HG03354 (cell line): ENCODE measurements at regions not wholly inside any gene's neighbourhood (a gene's known extent, or its start where the extent isn't known, plus 50 kb on each side); places are given as distances from the start of the nearest gene placed in this dataset.

Source experiments
- ATAC-seq: cut with Tn5 transposase; IDR thresholded peaks from one replicate; pipeline ENCODE4 v1.9.1; 2021; ENCODE audit warnings: mild to moderate bottlenecking; ENCODE audit not compliant: unreplicated experiment, poor library complexity, severe bottlenecking

DNA sequence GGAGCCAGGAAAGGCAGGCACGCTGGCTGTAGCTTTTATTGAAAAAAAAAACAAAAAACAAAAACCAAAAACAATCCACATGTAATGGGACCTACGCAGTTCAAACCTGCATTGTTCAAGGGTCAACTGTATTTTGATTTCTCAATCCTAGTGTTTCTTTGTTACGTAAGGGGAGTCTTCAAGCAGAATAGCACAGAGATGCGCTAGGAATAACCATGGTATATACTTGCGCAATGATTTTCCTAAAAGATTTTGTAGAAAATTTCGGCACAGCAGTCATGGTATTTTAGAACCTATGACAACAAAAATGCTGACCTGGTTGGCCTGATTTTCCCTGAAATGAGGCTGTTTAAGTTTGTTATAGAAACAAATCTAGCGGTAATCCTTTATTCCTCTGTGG, 1110.5 kb upstream of the WWC1 start:
- ATAC-seq: no peak

DNA sequence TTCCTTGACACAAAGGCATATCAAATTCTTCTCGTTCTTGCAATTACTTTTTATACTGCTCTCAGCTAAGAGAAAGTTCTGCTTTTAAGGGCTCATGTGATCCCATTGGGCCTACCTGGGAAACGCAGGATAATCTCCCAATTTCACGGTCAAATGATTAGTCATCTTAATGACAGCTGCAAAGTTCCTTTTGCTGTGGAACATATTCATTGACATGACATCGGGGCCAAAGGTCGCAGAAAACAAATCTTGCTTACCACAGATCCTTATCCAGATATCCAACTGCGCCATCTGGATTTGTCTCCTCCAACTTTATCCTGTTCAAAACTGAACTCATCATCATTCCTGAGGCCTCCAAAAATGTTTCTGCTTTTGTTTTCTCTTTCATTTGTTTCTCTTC, 1085.6 kb upstream of the WWC1 start:
- ATAC-seq: no peak

DNA sequence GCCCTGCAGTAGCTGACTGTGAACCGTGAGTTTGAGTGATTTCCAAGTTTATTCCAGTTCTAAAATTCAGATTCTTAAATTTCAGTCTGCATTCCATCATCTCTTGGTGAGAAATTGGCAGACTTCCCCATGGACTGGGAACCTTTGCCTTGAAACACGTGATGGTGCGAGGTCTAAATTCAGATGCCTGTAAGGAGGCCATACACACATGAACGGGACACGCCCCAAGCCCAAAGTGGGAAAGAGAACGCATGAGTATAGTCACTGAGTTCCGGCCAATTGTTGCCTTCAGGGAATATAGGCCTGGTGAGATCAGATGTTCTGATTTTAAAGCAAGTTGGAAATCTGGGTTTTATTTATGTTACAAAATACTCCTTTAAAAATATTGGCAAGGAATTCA, 1084.4 kb upstream of the WWC1 start:
- ATAC-seq: no peak

DNA sequence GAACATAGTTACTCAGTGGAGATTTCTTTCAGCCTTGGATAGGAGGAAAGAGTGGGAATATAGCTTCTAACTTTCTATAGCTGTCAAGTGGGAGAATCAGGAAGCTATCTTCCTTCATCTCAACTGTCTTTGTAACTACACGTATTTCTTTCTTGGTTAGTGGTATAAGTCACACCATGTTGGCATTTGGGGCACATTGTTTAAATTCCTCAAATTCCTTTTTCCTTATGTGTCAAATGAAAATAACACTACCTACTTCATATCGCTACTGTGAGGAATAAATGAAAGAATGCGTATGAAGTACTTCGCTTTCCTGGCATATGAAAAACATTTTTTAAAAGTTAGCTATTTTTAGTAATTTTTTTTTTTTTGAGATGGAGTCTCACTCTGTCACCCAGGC, 1082.5 kb upstream of the WWC1 start:
- no peak for ATAC-seq

DNA sequence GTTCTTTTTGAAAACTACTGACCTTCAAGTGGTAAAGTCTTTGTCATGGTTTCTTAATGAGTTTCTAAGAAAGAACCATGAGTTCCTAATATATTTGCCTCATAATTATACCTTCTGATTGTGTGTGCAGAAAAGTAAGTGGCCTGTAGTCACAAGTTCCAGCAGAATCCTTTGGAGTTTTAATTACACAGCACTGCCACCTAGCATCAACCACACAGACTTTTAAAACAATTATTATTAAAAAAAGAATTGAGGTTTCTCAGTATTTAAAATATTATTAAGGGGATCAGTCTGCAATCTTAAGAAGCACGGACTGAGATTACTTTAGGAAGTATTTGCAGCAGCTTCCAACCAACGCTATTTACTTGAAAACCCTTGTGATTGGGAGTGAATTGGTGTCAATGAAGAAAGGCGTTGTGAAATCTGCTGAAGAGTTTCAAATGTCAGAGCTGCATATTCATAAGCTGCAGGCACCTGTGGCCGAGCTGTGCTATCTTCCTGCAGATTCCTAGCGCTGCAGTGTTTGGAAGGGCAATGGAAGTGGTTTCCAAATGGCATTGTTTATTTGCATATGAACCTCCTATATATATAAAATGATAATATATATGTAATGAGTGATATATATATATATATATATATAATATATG, 1074.2 kb upstream of the WWC1 start:
- ATAC-seq: no peak

DNA sequence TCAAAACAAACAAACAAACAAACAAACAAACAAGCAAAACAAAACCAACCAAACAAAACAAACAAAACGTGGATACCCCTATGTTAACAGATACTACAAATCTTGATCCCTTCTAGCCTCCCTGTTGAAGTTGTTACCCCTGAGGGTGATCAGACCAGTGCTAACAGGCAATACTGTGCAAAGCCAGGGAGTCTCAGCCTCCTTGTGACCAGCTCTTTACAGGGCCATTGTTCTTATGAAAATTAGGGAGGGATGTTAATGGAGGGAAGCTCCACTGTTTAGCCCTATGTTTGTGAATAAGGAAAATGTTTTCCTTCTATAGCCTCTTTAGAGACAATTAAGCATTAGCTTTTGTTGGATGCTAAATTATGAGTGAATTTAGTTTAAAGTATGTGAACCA, 1072.1 kb upstream of the WWC1 start:
- ATAC-seq: no peak

DNA sequence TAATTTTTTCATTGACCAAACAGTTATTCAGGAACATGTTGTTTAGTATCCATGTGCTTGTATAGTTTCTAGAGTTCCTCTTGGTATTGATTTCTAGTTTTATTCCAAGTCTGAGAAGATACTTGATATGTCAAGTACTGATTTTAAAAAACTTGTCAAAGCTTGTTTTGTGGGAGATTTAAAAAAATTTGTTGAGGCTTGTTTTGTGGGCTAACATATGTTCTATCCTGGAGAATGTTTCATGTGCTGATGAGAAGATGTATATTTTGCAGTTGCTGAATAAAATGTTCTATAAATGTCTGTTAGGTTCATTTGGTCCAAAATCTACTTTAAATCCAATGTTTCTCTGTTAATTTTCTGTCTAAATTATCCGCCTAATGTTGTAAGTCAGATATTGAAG, 1065.1 kb upstream of the WWC1 start:
- no peak for ATAC-seq

DNA sequence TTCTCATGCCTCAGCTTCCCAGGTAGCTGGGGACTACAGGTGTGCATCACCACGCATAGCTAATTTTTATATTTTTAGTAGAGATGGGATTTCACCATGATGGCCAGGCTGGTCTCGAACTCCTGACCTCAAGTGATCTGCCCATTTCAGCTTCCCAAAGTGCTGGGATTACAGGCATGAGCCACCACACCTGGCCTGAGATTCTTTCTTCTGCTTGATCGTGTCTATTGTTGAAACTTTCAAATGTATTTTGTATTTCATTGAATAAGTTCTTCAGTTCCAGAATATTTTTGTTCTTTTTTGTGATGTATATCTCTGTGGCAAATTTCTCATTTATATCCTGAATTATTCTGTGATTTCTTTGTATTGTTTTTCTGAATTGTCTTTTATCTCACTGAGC, 1063.3 kb upstream of the WWC1 start:
- ATAC-seq: no peak

DNA sequence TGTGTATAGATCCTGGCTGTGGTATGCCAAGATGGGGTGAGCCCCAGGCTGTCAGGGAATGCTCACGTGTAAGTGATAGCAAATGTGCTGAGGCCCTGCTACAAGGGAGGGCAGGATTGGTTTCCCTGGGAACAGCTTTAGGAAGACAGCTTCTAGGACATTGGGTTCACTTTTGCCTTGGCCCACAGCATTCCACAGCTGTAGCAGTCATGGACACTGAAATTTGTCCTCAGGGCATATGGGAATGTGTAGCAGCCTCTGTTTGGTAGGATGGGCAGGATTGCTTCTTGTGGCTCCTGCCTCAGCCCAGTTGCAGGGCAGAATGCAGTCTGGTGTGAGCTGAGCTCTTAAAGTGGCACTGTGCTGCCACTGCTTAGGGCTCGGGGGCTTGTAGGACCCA, 1061.7 kb upstream of the WWC1 start:
- no peak for ATAC-seq

DNA sequence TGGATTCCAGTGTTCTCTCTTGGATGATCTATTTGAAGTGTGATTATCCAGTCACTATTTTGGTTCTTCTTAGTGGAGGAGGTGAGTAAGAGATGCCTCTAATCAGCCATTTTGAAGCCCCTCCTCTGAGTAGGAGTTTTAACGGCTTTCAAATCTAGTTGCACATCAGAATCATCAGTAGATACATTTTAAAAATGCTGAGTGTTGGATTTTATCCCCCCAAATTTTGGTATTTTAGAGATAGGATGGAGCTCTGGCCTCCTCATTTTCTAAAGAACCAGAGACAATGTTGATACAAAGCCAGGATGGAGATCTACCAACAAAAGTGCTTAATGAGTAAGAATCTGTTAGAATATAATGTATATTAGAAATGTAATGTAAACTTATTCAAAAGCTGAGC, 1061.0 kb upstream of the WWC1 start:
- ATAC-seq: no peak

DNA sequence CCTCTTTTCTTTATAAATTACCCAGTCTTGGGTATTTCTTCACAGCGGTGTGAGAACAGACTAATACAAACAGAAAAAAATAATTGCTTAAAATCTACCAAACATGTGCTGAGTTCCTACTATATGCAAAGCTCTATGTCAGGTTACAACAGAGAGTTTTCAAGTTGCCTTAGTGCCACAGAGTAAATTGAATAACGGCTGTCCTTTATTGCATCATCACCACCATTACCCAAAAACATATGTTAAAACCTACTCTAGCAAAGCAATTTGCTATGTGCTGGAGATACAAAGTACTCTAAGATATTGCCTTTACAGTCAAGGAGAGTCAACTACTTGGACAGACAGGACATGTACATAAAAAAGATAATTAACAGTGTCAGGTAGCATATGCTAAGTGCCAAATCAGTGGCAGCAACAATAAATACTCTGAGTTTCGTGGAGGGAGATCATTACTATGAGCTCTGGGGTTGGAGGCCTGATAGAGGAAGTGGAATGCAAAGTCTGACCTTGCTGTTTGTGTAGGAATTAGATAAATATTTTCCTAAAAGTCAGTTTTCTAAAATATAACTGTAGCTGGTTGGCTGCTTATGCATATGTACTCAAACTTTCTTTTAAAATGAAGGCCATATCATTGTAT, 1058.7 kb upstream of the WWC1 start:
- ATAC-seq: no peak

DNA sequence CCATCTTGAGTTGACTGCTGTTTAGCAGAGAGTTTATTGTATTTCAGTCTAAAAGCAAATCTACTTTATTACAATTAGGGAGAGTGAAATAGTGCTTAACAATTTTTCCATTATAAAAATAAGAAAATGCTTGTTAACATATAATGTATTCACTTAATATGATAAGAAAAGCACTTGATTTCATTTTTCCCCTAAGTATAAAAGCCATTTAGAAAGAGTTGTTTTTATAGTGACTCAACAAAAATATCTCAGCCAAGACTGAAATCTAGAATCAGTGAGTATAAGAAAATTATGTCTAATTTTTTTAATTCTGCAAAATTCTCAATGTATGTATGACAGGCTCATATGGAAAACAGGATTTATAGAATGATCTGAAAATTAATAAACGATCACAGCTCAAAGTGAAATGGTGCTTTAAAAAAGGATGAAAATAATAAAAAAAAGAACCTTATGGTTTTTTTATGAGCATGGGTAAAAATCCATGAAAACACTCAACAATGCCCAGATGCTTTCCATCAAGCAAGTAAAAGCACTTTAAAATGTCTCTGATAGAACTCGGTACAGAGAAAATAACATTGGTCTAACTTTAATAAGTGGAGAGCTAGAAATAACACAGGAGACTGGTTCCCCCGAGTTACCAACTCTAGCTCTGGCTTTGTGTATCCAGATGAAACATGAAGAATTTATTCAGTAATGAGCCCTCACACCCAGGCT, 1057.8 kb upstream of the WWC1 start:
- ATAC-seq: no peak

DNA sequence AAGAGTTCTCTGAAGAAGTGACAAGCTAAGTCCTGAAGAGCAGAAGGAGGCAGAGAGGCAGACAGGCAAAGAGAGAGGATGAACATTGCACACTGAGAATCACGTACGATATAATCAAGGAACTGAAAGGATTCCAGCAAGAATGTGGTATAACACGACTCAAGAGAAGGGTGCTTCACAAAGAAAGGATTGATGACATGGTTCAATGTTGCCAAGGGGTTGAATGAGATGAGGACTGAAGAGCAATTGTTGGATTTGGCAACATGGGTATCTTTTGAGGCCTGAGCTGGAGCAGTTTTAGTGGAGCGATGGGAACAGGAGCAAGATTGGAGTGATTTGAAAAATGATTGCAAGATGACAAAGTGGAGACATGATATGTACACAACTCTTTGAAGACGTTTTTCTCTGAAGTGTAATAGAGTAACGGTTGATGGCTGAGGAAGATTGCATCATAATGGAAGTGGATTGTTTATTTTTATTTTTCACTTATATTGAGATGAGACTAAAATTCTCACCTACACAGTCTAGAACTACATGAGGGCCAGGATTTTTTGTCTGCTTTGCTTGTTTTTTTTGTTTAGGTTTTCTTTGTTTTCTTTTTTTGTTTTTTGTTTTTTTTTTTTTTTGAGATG, 1049.9 kb upstream of the WWC1 start:
- ATAC-seq: no peak

DNA sequence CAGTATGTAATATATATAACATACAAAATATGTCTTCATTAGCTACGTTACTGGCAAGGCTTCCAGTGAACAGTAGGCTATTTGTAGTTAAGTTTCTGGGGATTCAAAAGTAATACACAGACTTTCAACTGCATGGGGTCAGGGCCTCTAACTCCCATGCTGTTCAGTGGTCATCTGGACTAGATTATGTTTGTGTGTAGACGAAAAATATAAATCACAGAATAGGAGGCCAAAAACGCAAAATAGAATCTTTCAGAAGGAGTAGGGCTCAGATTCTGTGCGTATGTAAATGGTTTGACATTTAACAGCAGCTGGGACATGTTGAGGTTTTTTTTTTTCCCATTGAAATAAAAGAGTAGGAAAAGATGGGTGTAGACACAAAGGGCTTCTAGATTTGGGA, 1048.7 kb upstream of the WWC1 start:
- ATAC-seq: no peak

DNA sequence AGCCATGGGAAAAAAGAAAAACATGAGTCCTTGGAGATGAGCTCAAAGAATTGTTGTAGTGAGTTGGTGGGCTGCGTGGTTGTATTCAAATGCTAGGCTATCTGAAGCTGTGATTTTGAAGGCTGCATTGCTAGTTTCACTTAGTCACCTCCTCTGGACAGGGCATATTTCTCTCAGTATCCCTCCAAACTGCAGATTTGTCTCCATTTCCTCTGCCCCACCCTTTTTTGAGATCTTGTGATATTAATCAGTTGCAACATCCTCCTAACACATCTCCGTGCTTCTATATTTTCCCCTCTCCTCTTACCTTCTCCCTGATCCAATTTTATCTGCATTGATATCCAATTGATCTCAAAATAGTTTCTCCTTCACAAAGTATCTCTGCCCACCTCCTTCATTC, 1048.0 kb upstream of the WWC1 start:
- no peak for ATAC-seq

DNA sequence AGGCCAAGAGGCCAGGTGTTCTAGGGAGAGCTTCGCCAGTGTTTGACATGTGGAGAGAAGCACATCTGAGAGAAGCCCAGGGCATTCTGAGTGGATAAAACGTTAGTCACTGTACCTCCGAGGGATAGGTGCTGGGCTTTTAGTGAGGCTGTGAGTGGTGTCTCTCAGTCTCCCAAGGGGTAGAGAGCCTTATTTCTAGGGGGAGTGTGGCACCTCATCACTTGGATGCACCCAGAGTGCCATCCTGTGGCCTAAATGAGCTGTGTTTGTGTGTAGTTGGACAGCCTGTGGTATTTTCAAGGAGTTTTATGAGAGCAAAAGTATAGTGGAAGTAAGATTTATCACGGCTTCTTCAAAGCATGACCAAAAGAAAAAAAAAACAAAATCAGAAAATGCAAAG, 1046.9 kb upstream of the WWC1 start:
- ATAC-seq: no peak

DNA sequence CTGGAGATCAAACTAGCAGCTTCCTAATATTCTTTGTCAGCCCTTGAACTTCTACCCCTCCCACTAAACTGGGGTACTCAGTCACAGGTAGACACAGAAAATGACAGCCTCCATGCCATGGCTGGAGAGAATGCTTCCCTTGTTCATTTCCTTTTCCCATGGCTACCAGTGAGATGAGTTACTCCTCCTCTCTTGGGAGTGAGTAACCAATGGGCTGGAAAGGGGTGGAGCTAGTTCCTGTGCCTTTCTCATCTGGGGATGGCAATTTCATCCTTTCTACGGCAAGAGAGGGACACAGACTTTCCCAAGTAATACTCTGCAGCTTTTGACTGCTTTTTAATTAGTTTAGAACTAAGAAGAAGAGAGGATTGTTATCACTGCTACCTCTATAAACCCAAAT, 1045.6 kb upstream of the WWC1 start:
- no peak for ATAC-seq

DNA sequence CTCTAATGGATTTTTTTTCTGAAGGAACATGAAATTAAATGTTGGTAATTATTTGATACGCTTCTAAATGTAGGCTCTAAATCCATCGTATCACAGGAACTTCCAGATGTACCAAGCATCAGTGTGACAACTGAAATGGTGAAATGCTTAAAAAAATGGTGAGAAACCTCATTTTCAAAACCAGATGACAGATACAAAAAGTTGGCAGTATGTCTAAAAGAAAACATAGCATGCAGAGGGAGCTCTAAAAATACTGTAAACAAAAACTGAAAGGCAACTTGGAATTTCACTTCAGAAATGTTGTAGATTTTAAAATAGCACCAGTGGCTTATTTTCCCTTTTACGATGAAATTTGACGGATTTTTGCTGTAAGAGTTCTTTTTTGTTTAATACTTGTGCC, 1043.6 kb upstream of the WWC1 start:
- ATAC-seq: no peak

DNA sequence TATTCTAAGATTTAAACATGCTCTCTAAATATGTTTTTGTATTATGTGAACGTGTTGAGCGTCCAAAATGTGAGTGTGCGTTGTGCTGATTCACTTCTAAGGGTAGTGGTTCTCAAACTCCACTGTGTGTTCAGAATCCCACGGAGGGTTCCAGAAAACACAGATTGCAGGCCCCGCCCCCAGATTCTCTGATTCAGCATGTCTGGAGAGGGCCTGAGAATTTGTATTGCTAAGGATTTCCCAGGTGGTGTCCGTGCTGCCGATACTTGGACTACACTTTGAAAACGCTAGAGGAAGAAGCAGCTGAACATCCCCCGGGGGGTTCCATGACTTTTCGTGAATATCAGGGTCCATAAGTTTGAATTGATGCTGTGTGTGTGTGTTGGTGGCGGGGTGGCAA, 1043.2 kb upstream of the WWC1 start:
- no peak for ATAC-seq

DNA sequence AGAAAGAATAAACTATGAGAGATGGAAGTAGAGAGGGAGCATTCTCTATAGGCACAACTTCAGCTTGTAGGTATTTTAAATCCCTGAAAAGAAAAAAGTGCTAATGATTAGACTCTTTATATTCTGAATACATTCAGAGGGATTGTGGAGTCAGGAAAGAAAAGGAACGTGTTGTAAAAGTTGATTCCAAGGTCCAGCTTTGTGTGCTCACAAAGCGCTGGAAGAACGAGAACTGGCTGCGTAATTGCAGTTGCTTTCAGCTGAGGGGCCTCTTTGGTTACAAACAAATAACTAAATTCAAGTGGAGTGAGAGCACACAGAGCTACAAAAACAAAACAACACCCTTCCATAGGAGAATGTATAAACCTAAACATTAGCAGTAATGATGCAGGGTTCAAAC, 1040.4 kb upstream of the WWC1 start:
- ATAC-seq: no peak

DNA sequence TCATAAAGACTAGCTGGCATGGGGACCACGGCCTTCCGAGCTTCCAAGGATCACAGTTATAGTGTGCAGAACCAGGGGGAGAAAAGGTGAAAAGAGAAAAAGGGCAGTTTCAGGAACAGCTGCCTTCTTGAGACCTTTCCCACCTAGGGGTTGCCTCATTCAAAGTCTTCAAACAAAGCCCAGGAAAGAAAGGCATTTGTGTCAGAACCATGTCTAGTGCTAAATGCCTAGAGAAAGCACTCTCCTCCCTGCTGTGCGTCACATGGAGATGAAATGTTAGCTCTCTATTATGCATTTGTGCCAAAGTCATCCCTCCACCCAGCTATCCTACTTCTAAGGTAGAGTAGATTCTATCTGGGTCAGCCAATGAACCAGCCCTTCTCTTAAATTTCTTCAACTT, 1037.3 kb upstream of the WWC1 start:
- ATAC-seq: no peak
